ENCODE measurements at regions not wholly inside any gene's neighbourhood (a gene's known extent, or its start where the extent isn't known, plus 50 kb on each side); places are given as distances from the start of the nearest gene placed in this dataset.

DNA sequence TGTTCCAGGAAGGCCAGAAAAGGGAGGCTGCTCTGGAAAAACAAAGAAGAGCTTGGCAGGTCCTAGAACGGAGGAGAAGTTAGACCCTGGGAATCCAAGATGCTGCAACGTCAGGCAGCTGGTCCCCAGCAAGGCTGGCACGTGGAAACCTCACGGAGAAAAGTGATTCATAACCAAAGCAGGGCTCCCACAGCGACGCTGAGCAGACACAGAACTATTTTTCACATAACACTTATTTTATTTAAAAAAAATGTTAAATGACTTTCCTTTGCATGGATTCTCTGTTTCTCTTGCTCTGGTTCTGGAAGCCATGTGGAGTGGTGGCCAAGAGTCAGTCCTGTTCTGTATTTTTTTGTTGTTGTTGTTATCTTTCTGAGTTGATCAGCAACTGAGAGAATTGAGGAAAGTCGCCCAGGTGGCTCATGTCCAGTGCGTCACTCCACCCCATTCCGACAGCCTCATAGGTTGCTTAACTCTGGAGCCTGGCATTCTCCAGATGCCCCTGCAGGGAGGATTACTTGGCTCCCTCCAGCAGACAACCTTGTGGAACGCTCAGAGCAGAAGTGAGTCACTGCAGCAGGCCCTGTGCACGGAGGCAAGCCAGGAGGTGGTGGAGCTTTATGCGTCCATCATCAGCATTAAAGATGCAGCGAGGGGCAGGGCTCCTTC lies 229.9 kb upstream of the HDAC4 start:
- Histone ChIP-seq H3K27me3 (ENCODE audit: control insufficient read depth, insufficient read depth, low read length) (no peaks in the 10 kb centered on the region), H3K9ac (ENCODE audit: low read length) (no peak overlapping the region), H3K4me3 (ENCODE audit: low read length) (no peak overlapping the region), H3K4me1 (ENCODE audit: control insufficient read depth, insufficient read depth, low read length) (peaks cover 2% of the 10 kb centered on the region), H3K27ac (ENCODE audit: low read depth, low read length) (no peak overlapping the region), H3K36me3 (ENCODE audit: control insufficient read depth, insufficient read depth, low read length) (no peaks in the 10 kb centered on the region)

- no peaks in the 10 kb centered on the region for H3K27me3 ChIP-seq (ENCODE audit: control insufficient read depth, insufficient read depth, low read length)
- H3K27ac ChIP-seq (ENCODE audit: low read depth, low read length): no peak overlapping the region
- peaks cover 2% of the 10 kb centered on the region for H3K4me1 ChIP-seq (ENCODE audit: control insufficient read depth, insufficient read depth, low read length)
- H3K9ac ChIP-seq (ENCODE audit: low read length): no peak overlapping the region
- no peaks in the 10 kb centered on the region for H3K36me3 ChIP-seq (ENCODE audit: control insufficient read depth, insufficient read depth, low read length)
- no peak overlapping the region for H3K4me3 ChIP-seq (ENCODE audit: low read length)
Measured at GRCh38 chr2:239629926-239630617, 229.3 kb upstream of the HDAC4 start.

- no peak overlapping the region for H3K4me3 ChIP-seq (ENCODE audit: low read length)
- H3K4me1 ChIP-seq (ENCODE audit: control insufficient read depth, insufficient read depth, low read length): peaks cover 2% of the 10 kb centered on the region
- no peaks in the 10 kb centered on the region for H3K36me3 ChIP-seq (ENCODE audit: control insufficient read depth, insufficient read depth, low read length)
- H3K27ac ChIP-seq (ENCODE audit: low read depth, low read length): no peak overlapping the region
- H3K9ac ChIP-seq (ENCODE audit: low read length): no peak overlapping the region
- no peaks in the 10 kb centered on the region for H3K27me3 ChIP-seq (ENCODE audit: control insufficient read depth, insufficient read depth, low read length)
Measured at GRCh38 chr2:239626961-239627592, 226.3 kb upstream of the HDAC4 start.

- H3K27ac ChIP-seq (ENCODE audit: low read depth, low read length): no peak overlapping the region
- H3K4me3 ChIP-seq (ENCODE audit: low read length): no peak overlapping the region
- no peaks in the 10 kb centered on the region for H3K36me3 ChIP-seq (ENCODE audit: control insufficient read depth, insufficient read depth, low read length)
- H3K9ac ChIP-seq (ENCODE audit: low read length): no peak overlapping the region
- H3K4me1 ChIP-seq (ENCODE audit: control insufficient read depth, insufficient read depth, low read length): peaks cover under 1% of the 10 kb centered on the region
- no peaks in the 10 kb centered on the region for H3K27me3 ChIP-seq (ENCODE audit: control insufficient read depth, insufficient read depth, low read length)
Measured at GRCh38 chr2:239625971-239626734, 225.3 kb upstream of the HDAC4 start.

DNA sequence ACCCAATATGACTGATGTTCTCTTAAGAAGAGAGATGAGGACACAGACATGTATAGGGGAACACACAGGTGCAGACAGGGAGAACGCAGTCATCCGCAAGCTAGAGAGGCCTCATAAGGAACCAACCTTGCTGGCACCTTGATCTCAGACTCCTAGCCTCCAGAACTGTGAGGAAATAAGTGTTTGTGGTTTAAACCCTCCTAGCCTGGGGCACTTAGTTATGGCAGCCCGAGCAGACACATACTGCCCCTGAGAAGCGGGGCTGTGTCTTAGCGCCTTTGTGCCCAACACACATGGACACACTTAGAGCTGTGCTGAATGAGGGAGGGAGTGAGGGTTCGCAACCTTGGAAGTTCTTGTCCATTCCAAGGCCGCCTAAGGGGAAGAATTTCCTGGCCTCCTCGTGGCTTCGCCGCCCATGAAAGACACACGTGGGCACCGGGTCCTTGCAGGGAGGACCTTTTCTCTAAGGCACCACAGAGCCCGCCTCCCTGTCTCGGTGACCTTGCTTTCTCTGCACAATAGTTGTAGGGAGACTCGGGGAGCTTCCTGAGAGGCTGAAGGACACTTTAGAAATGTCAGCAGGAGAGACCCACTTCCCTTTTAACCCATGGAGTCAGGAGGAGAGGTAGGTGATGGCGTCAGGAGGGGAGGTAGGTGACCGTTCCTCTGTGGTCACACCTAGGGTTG lies 224.5 kb upstream of the HDAC4 start:
- Histone ChIP-seq H3K36me3 (ENCODE audit: control insufficient read depth, insufficient read depth, low read length) (no peaks in the 10 kb centered on the region), H3K27me3 (ENCODE audit: control insufficient read depth, insufficient read depth, low read length) (no peaks in the 10 kb centered on the region), H3K4me1 (ENCODE audit: control insufficient read depth, insufficient read depth, low read length) (no peaks in the 10 kb centered on the region), H3K9ac (ENCODE audit: low read length) (no peak overlapping the region), H3K4me3 (ENCODE audit: low read length) (no peak overlapping the region), H3K27ac (ENCODE audit: low read depth, low read length) (no peak overlapping the region)

DNA sequence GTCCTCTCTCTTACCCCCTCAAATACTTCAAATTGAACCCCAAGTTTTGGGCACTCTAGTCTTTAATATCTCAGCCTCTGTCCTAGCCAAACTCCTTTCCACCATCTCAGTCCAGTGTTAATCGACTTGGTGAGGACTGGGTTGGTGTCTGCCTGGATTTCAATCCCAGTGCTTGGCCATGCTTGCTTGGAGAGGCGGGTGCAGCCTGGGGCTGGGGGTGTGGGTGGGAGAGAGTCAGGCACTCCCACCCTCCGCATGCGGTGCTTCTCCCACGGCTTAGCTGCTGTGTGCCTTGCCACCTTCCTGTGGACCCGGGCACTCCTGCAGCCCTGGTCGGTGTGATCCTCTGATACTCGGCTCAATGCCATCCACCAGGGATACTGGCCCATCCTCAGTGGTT lies 220.8 kb upstream of the HDAC4 start:
- no peaks in the 10 kb centered on the region for H3K4me1 ChIP-seq (ENCODE audit: control insufficient read depth, insufficient read depth, low read length)
- H3K27ac ChIP-seq (ENCODE audit: low read depth, low read length): no peak overlapping the region
- no peaks in the 10 kb centered on the region for H3K27me3 ChIP-seq (ENCODE audit: control insufficient read depth, insufficient read depth, low read length)
- no peak overlapping the region for H3K4me3 ChIP-seq (ENCODE audit: low read length)
- H3K36me3 ChIP-seq (ENCODE audit: control insufficient read depth, insufficient read depth, low read length): no peaks in the 10 kb centered on the region
- no peak overlapping the region for H3K9ac ChIP-seq (ENCODE audit: low read length)

- H3K36me3 ChIP-seq (ENCODE audit: control insufficient read depth, insufficient read depth, low read length): no peaks in the 10 kb centered on the region
- no peak overlapping the region for H3K9ac ChIP-seq (ENCODE audit: low read length)
- H3K27ac ChIP-seq (ENCODE audit: low read depth, low read length): no peak overlapping the region
- no peak overlapping the region for H3K4me3 ChIP-seq (ENCODE audit: low read length)
- no peaks in the 10 kb centered on the region for H3K27me3 ChIP-seq (ENCODE audit: control insufficient read depth, insufficient read depth, low read length)
- H3K4me1 ChIP-seq (ENCODE audit: control insufficient read depth, insufficient read depth, low read length): no peaks in the 10 kb centered on the region
Measured at GRCh38 chr2:239619369-239619768, 218.5 kb upstream of the HDAC4 start.

DNA sequence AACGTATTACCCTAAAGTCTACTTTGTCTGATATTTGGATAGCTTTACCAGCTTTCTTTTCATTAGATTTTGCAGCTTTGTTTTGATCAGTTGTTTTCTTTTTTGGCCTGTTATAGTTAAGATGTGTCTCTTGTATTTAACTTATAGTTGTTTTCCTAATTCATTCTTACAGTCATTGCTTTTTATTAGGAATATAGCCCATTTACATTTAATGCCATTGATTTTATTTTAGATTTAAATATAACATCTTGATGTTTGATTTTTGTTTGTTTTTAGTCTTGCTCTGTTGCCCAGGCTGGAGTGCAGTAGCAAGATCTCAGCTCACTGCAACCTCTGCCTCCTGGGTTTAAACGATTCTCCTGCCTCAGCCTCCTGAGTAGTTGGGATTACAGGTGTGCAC lies 215.9 kb upstream of the HDAC4 start:
- H3K27ac ChIP-seq (ENCODE audit: low read depth, low read length): no peak overlapping the region
- no peak overlapping the region for H3K9ac ChIP-seq (ENCODE audit: low read length)
- no peaks in the 10 kb centered on the region for H3K36me3 ChIP-seq (ENCODE audit: control insufficient read depth, insufficient read depth, low read length)
- no peaks in the 10 kb centered on the region for H3K27me3 ChIP-seq (ENCODE audit: control insufficient read depth, insufficient read depth, low read length)
- H3K4me3 ChIP-seq (ENCODE audit: low read length): no peak overlapping the region
- no peaks in the 10 kb centered on the region for H3K4me1 ChIP-seq (ENCODE audit: control insufficient read depth, insufficient read depth, low read length)

DNA sequence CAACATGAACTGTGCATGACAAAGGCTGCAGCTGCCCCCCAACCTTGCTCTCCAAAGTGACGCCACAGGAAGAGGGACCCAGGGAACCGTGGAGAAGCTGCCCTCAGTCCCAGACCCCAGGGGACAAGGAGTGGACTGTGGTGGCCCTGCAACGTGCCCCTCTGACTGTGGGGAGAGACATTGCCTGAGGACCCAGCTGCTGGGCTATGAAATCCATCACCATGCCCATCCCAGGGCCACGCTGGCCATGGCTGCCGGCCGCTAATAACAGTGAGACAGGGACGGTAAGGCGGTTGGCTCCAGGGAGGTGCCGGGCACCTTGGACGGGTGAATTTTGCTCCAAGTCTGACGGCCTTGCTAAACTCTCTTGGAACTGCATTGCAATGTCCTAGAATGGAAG lies 211.3 kb upstream of the HDAC4 start:
- Histone ChIP-seq H3K27ac (ENCODE audit: low read depth, low read length) (no peak overlapping the region), H3K9ac (ENCODE audit: low read length) (no peak overlapping the region), H3K36me3 (ENCODE audit: control insufficient read depth, insufficient read depth, low read length) (no peaks in the 10 kb centered on the region), H3K4me3 (ENCODE audit: low read length) (no peak overlapping the region), H3K27me3 (ENCODE audit: control insufficient read depth, insufficient read depth, low read length) (no peaks in the 10 kb centered on the region), H3K4me1 (ENCODE audit: control insufficient read depth, insufficient read depth, low read length) (no peaks in the 10 kb centered on the region)

GRCh38 chr2:239611222-239611795 lies 210.5 kb upstream of the HDAC4 start:
- H3K9ac ChIP-seq (ENCODE audit: low read length): no peak overlapping the region
- H3K4me3 ChIP-seq (ENCODE audit: low read length): no peak overlapping the region
- no peaks in the 10 kb centered on the region for H3K36me3 ChIP-seq (ENCODE audit: control insufficient read depth, insufficient read depth, low read length)
- H3K27me3 ChIP-seq (ENCODE audit: control insufficient read depth, insufficient read depth, low read length): no peaks in the 10 kb centered on the region
- H3K4me1 ChIP-seq (ENCODE audit: control insufficient read depth, insufficient read depth, low read length): no peaks in the 10 kb centered on the region
- no peak overlapping the region for H3K27ac ChIP-seq (ENCODE audit: low read depth, low read length)

- Histone ChIP-seq H3K36me3 (ENCODE audit: control insufficient read depth, insufficient read depth, low read length) (no peaks in the 10 kb centered on the region), H3K4me3 (ENCODE audit: low read length) (no peak overlapping the region), H3K9ac (ENCODE audit: low read length) (no peak overlapping the region), H3K27me3 (ENCODE audit: control insufficient read depth, insufficient read depth, low read length) (no peaks in the 10 kb centered on the region), H3K4me1 (ENCODE audit: control insufficient read depth, insufficient read depth, low read length) (no peaks in the 10 kb centered on the region), H3K27ac (ENCODE audit: low read depth, low read length) (no peak overlapping the region)
Measured at GRCh38 chr2:239610457-239611221, 209.8 kb upstream of the HDAC4 start.

Measured in rectal smooth muscle tissue (tissue), 1 donor.